GM03348 (cell line): ENCODE measurements at regions not wholly inside any gene's neighbourhood (a gene's known extent, or its start where the extent isn't known, plus 50 kb on each side); places are given as distances from the start of the nearest gene placed in this dataset.

Experiments
- DNase-seq: peaks from one replicate; pipeline ENCODE4 v3.0.0; 2012; ENCODE audit warnings: low spot score

- DNase-seq: no peak
These were observed 58.3 kb downstream of the CXCL12 start for GRCh38 chr10:44326474-44327030.

- DNase-seq: no peak
These were observed 59.1 kb downstream of the CXCL12 start for GRCh38 chr10:44325596-44326307.

- no peak for DNase-seq
These were observed 59.7 kb downstream of the CXCL12 start for GRCh38 chr10:44325157-44325556.

- no peak for DNase-seq
These were observed 61.1 kb downstream of the CXCL12 start for GRCh38 chr10:44323838-44324237.

- DNase-seq: no peak
These were observed 62.8 kb downstream of the CXCL12 start for GRCh38 chr10:44322137-44322536.

GRCh38 chr10:44320756-44321155, 64.1 kb downstream of the CXCL12 start:
- DNase-seq: no peak

GRCh38 chr10:44317856-44318255, 67.0 kb downstream of the CXCL12 start:
- no peak for DNase-seq

GRCh38 chr10:44316922-44317215, 68.0 kb downstream of the CXCL12 start:
- no peak for DNase-seq

GRCh38 chr10:44316187-44316921, 68.5 kb downstream of the CXCL12 start:
- DNase-seq: no peak

- no peak for DNase-seq
These were observed 70.0 kb downstream of the CXCL12 start for GRCh38 chr10:44314802-44315460.

GRCh38 chr10:44313761-44314165, 71.1 kb downstream of the CXCL12 start:
- no peak for DNase-seq

- DNase-seq: no peak
These were observed 72.5 kb downstream of the CXCL12 start for GRCh38 chr10:44312401-44312800.

GRCh38 chr10:44311563-44312051, 73.3 kb downstream of the CXCL12 start:
- peak; percentile 23 for DNase-seq

- DNase-seq: peak; percentile 86
These were observed 73.9 kb downstream of the CXCL12 start for GRCh38 chr10:44310762-44311562.

GRCh38 chr10:44309939-44310761, 74.7 kb downstream of the CXCL12 start:
- DNase-seq: no peak

GRCh38 chr10:44309361-44309760, 75.5 kb downstream of the CXCL12 start:
- DNase-seq: no peak

GRCh38 chr10:44308935-44309334, 76.0 kb downstream of the CXCL12 start:
- no peak for DNase-seq

- DNase-seq: no peak
These were observed 77.2 kb downstream of the CXCL12 start for GRCh38 chr10:44307691-44308090.

GRCh38 chr10:44306762-44307161, 78.1 kb downstream of the CXCL12 start:
- DNase-seq: no peak

- peak; percentile 74 for DNase-seq
These were observed 78.7 kb downstream of the CXCL12 start for GRCh38 chr10:44306147-44306710.
